ENCODE measurements at regions not wholly inside any gene's neighbourhood (a gene's known extent, or its start where the extent isn't known, plus 50 kb on each side); places are given as distances from the start of the nearest gene placed in this dataset.
"Not testable (repeated sequence)": the region's sequence is repeated elsewhere in the genome, so short reads cannot be mapped to it uniquely, and the experiment has no call there.

- not testable (repeated sequence) for TF ChIP-seq CTCF, POLR2A (IDR thresholded peaks at IDR 0.05)
Observed at GRCh38 chr4:164676152-164676551, 77.8 kb upstream of the SMIM31 start.
